ENCODE measurements at regions not wholly inside any gene's neighbourhood (a gene's known extent, or its start where the extent isn't known, plus 50 kb on each side); places are given as distances from the start of the nearest gene placed in this dataset.

- TF ChIP-seq YY1 (IDR thresholded peaks at IDR 0.05; ENCODE audit: insufficient read depth, insufficient read length) (no peak), SUZ12 (IDR thresholded peaks at IDR 0.05; ENCODE audit: extremely low read depth, insufficient read depth, insufficient read length) (no peak), ZNF274 (IDR thresholded peaks at IDR 0.05; ENCODE audit: low read depth, low read length) (no peak)
Observed at GRCh38 chr10:61549861-61550260, 96.7 kb upstream of the TMEM26 start.

Measured in NT2/D1 (cell line).